GM10248 (cell line): ENCODE measurements at regions not wholly inside any gene's neighbourhood (a gene's known extent, or its start where the extent isn't known, plus 50 kb on each side); places are given as distances from the start of the nearest gene placed in this dataset.

Experiments
- CTCF ChIA-PET: fragments of 300-600 bp; sonication (Branson Sonifier 250); formaldehyde crosslinking; extraction: SDS; loops from one replicate; lab custom pipeline; 2021; ENCODE audit warnings: antibody characterized with exemption; lab: Yijun Ruan, JAX
- POLR2A ChIA-PET: fragments of 350-650 bp; sonication (Branson Sonifier 250); formaldehyde crosslinking; extraction: SDS; loops from one replicate; lab custom pipeline; 2020; ENCODE audit warnings: antibody characterized with exemption; lab: Yijun Ruan, JAX
- DNase-seq: peaks from one replicate; pipeline ENCODE4 v3.0.0; 2012; ENCODE audit errors: extremely low spot score
- CTCF ChIP-seq: IDR thresholded peaks from 2 replicates; pipeline ENCODE4 v1.5.1; 2012; ENCODE audit warnings: mild to moderate bottlenecking, low read depth; ENCODE audit errors: extremely low read depth, missing control alignments, control extremely low read depth

- ChIA-PET CTCF (no interaction called here), POLR2A (no interaction called here)
- TF ChIP-seq CTCF, result no peak
- no peak for DNase-seq
These were observed 139.9 kb upstream of the PITRM1 start for GRCh38 chr10:3312403-3312940.

GRCh38 chr10:3310016-3310784 is 137.6 kb upstream of the PITRM1 start:
- POLR2A ChIA-PET, result no interaction called here
- no peak for TF ChIP-seq CTCF
- CTCF ChIA-PET, result interaction anchor here (1.3 kb wide), 2 partner anchors 9 to 1347 kb away, joined by 3 to 4 read pairs; no protein-coding TSS in a partner anchor
- DNase-seq, result no peak

- DNase-seq, result no peak
- ChIA-PET CTCF (no interaction called here), POLR2A (interaction anchor here (0.7 kb wide), 1 partner anchor 137 kb away, joined by 3 read pairs; no protein-coding TSS in a partner anchor)
- TF ChIP-seq CTCF, result no peak
These were observed 133.5 kb upstream of the PITRM1 start for GRCh38 chr10:3306050-3306449.

- ChIA-PET CTCF (no interaction called here), POLR2A (no interaction called here)
- DNase-seq, result no peak
- TF ChIP-seq CTCF, result no peak
These were observed 123.1 kb upstream of the PITRM1 start for GRCh38 chr10:3295582-3296151.

- ChIA-PET POLR2A (no interaction called here), CTCF (interaction anchor here (1.5 kb wide), 1 partner anchor 16 kb away, joined by 3 read pairs; no protein-coding TSS in a partner anchor)
- no peak for DNase-seq
- no peak for TF ChIP-seq CTCF
These were observed 122.5 kb upstream of the PITRM1 start for GRCh38 chr10:3294919-3295581.
